GM13976 (cell line): ENCODE measurements at regions not wholly inside any gene's neighbourhood (a gene's known extent, or its start where the extent isn't known, plus 50 kb on each side); places are given as distances from the start of the nearest gene placed in this dataset.

Experiments
- DNase-seq: peaks from one replicate; pipeline ENCODE4 v3.0.0; 2012; ENCODE audit warnings: low spot score
- in situ Hi-C: fragments of 300-500 bp; cut with MboI; formaldehyde crosslinking; loops from one replicate; pipeline ENCODE4 v1.12.0; 2022; ENCODE audit warnings: low sequenced_read_pairs, mixed read lengths, inconsistent platforms; ENCODE audit not compliant: unreplicated experiment
- TF ChIP-seq, protein P1 (sequence below): IDR thresholded peaks from 2 replicates; pipeline ENCODE4 v1.5.1; 2012; ENCODE audit warnings: borderline replicate concordance, mild to moderate bottlenecking; ENCODE audit not compliant: insufficient read depth; ENCODE audit errors: extremely low read depth, missing control alignments, control extremely low read depth

DNA sequence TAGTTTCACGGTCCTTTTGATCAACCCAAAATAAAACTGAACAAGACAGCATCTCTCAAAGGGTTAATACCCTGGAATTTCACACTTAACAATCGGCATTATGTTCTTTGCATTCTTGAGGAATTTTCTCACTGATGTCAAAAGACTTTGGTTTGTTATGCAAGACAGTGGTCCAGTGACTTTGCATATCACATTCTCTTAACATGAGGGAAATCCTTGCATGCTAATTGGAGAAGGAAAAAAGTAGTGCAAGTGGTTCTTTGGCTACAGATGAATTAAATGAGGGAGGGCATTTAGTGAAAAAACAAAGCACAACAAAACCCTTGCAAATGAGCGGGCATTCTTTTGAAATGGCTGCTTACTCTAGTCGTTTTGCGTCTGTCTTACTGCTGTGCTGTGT is 105.1 kb upstream of the LIMCH1 start:
- TF ChIP-seq, protein P1, sequence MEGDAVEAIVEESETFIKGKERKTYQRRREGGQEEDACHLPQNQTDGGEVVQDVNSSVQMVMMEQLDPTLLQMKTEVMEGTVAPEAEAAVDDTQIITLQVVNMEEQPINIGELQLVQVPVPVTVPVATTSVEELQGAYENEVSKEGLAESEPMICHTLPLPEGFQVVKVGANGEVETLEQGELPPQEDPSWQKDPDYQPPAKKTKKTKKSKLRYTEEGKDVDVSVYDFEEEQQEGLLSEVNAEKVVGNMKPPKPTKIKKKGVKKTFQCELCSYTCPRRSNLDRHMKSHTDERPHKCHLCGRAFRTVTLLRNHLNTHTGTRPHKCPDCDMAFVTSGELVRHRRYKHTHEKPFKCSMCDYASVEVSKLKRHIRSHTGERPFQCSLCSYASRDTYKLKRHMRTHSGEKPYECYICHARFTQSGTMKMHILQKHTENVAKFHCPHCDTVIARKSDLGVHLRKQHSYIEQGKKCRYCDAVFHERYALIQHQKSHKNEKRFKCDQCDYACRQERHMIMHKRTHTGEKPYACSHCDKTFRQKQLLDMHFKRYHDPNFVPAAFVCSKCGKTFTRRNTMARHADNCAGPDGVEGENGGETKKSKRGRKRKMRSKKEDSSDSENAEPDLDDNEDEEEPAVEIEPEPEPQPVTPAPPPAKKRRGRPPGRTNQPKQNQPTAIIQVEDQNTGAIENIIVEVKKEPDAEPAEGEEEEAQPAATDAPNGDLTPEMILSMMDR, result no peak
- no peak for DNase-seq
- in situ Hi-C loops, result no loop called here

DNA sequence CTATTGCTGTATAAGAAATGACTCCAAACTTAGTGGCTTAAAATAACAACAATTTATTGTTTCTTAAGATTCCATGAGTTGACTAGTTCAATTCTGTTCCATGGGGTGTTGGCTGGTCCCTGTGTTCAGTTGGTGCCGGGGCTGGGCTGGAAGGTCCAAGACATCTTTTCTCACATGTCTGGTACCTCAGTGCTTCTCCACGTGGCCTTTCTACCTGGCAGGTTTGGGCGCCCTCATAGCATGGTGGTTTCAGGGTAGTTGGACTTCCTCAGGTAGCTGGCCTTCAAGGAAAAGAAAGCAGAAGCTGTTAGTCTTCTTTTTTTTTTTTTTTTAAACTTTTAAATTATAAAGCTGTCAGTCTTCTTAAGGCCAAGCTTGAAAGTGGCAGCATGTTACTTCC is 104.6 kb upstream of the LIMCH1 start:
- no peak for DNase-seq
- in situ Hi-C loops, result no loop called here
- TF ChIP-seq, protein P1, result no peak

DNA sequence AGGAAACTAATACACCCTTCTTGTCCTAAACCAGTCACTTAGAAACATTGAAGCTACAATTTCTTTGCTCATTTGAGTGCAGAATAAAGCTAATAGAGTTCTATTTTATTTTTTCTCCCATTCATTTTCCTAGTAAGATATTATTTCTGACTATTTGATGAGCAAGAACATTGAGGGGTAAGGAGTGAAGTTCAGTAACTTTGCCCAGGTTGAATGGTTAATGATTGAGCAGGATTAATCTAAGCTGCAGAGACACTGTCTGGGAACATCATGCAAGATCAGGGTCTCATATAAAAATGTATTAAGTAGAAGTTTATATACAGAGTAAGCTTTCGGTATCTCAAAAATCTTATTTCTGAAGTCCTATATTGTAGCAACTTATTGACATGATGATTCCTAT is 102.4 kb upstream of the LIMCH1 start:
- DNase-seq, result no peak
- TF ChIP-seq, protein P1, result no peak
- in situ Hi-C loops, result no loop called here

DNA sequence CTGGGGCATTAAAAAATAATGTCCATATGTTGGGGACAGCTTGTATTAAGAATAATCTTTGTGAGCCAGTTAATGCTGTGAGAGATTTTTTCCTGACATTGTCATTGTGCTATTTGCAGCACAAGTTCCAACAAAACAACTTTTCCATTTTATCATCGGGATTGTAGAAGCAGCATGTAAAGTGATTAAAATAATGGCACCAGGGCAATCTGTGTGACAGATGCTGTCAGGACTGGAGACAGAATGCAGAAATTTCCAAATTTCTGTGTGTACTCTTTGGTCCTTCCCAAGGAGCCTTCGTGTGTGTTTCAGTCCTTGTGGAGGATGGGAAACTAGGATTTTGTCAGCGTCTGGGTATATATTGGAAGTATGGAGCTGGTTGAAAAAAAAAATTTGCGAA is 101.5 kb upstream of the LIMCH1 start:
- DNase-seq, result no peak
- TF ChIP-seq, protein P1, result no peak
- in situ Hi-C loops, result no loop called here

DNA sequence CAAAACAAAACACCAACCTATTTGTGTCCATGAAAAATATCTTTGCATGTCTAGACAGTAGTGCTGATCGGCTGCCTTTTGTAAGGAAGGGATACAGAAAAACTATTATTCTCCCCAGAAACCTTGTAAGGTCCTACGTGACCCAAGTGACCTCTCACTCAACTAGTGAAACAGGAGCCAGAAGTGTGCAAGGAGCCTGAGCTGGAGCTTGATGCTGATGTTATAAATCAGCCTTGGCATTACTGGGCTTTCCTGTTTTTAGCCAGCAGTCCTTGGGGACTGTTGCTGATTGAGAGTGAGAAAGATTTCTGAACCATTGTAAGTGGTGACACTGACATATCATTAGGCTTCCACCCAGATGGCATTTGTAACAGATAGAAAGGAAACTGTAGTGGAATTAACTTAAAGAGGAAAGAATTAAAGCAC is 100.8 kb upstream of the LIMCH1 start:
- in situ Hi-C loops, result no loop called here
- TF ChIP-seq, protein P1, result no peak
- DNase-seq, result no peak

DNA sequence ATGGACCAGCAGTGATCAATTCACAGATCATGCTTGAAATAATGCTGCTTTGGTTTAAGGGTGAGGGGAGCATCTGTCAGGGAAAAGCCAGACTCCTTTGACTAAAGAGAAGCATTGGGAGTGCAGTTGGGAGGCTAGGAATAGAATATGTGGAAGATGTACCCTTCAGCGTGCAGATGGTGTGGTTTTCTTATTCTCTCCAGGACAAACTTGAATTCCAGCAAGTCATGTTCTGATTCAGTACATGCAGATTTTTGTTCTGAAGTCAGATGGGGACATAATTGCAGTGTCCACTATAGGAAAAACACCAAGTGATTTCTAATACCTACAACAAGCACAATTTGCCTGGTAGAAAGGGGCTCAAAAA is 99.0 kb upstream of the LIMCH1 start:
- no peak for DNase-seq
- TF ChIP-seq, protein P1, result no peak
- in situ Hi-C loops, result no loop called here

DNA sequence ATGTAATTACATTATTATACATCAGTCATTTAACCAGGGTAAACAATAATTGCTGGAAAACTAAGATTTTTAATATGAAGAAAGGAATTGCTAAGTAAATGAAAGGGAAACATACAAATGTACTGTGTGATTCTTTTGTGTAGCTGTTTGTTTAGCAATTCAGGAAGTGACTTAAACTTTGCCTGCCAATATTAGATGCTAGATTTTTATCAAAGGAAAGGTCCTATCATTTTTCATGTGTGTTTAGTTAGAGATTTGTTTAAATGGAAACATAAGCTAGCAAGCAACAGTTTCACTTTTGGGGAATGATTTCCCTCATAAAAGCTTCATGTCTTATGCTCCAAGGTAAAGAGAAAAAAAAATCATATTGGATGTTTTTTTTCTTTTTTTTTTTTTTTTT is 95.1 kb upstream of the LIMCH1 start:
- TF ChIP-seq, protein P1, result no peak
- in situ Hi-C loops, result no loop called here
- no peak for DNase-seq
